Kidney epithelial cell (primary cell): ENCODE measurements at regions not wholly inside any gene's neighbourhood (a gene's known extent, or its start where the extent isn't known, plus 50 kb on each side); places are given as distances from the start of the nearest gene placed in this dataset.
A peak's percentile ranks its signal among the peaks of the same experiment; 100 is the strongest.

ENCODE experiments used
- DNase-seq: peaks from one replicate; pipeline ENCODE4 v3.0.0-alpha.2; 2010; ENCODE audit warnings: low read depth
- H3K27me3 ChIP-seq: 2 replicates; pipeline ENCODE4 v1.6.0; 2011; ENCODE audit warnings: low read length; ENCODE audit not compliant: control insufficient read depth, insufficient read depth
- H3K36me3 ChIP-seq: 2 replicates; pipeline ENCODE4 v1.5.1; 2011; ENCODE audit warnings: low read length; ENCODE audit not compliant: control insufficient read depth, insufficient read depth
- H3K4me3 ChIP-seq: 2 replicates; pipeline ENCODE4 v1.5.1; 2011; ENCODE audit warnings: low read depth, mild to moderate bottlenecking, control low read depth, low read length
- CTCF ChIP-seq: IDR thresholded peaks from 2 replicates; pipeline ENCODE4 v1.5.1; 2011; ENCODE audit warnings: mild to moderate bottlenecking, moderate library complexity, low read length, control low read depth, inconsistent platforms; ENCODE audit not compliant: insufficient read depth, poor library complexity, severe bottlenecking

- Histone ChIP-seq H3K36me3 (no peaks in the 10 kb centered on the region), H3K27me3 (no peaks in the 10 kb centered on the region), H3K4me3 (no peak overlapping the region)
- no peak for TF ChIP-seq CTCF
- no peak for DNase-seq
Measured at GRCh38 chr1:82567348-82567747, 766.6 kb downstream of the ADGRL2 start.

GRCh38 chr1:82565546-82565945 is 764.8 kb downstream of the ADGRL2 start:
- no peaks in the 10 kb centered on the region for H3K27me3 ChIP-seq
- no peaks in the 10 kb centered on the region for H3K36me3 ChIP-seq
- no peak overlapping the region for H3K4me3 ChIP-seq
- DNase-seq: peak; percentile 82
- TF ChIP-seq CTCF: no peak

GRCh38 chr1:82565146-82565545 is 764.4 kb downstream of the ADGRL2 start:
- peak; percentile 15 for TF ChIP-seq CTCF
- Histone ChIP-seq H3K27me3 (no peaks in the 10 kb centered on the region), H3K36me3 (no peaks in the 10 kb centered on the region), H3K4me3 (no peak overlapping the region)
- peak; percentile 79 for DNase-seq

GRCh38 chr1:82564333-82564732 is 763.6 kb downstream of the ADGRL2 start:
- Histone ChIP-seq H3K36me3 (no peaks in the 10 kb centered on the region), H3K4me3 (no peak overlapping the region), H3K27me3 (no peaks in the 10 kb centered on the region)
- TF ChIP-seq CTCF: no peak
- no peak for DNase-seq

- TF ChIP-seq CTCF: no peak
- no peak for DNase-seq
- H3K36me3 ChIP-seq: no peaks in the 10 kb centered on the region
- no peak overlapping the region for H3K4me3 ChIP-seq
- no peaks in the 10 kb centered on the region for H3K27me3 ChIP-seq
Measured at GRCh38 chr1:82562448-82562847, 761.7 kb downstream of the ADGRL2 start.

- H3K4me3 ChIP-seq: no peak overlapping the region
- H3K36me3 ChIP-seq: no peaks in the 10 kb centered on the region
- H3K27me3 ChIP-seq: no peaks in the 10 kb centered on the region
- DNase-seq: no peak
- TF ChIP-seq CTCF: no peak
Measured at GRCh38 chr1:82560566-82560965, 759.8 kb downstream of the ADGRL2 start.
